Stimulated activated naive CD8-positive, alpha-beta T cell treated with anti-CD3 and anti-CD28 coated beads, Interleukin-15, Interleukin-2, amounts not matched to agents 100 ng/mL and 50 ng/mL, for 24 hours (primary cell): ENCODE measurements at regions not wholly inside any gene's neighbourhood (a gene's known extent, or its start where the extent isn't known, plus 50 kb on each side); places are given as distances from the start of the nearest gene placed in this dataset.

ENCODE experiments used
- H3K27ac Mint-ChIP-seq: one replicate; pipeline ENCODE4 v1.8.0; 2021; ENCODE audit warnings: mild to moderate bottlenecking, mixed read lengths
- H3K27me3 Mint-ChIP-seq: one replicate; pipeline ENCODE4 v1.8.0; 2021; ENCODE audit warnings: mixed read lengths
- H3K36me3 Mint-ChIP-seq: one replicate; pipeline ENCODE4 v1.8.0; 2021; ENCODE audit warnings: low read depth, mixed read lengths
- H3K4me1 Mint-ChIP-seq: one replicate; pipeline ENCODE4 v1.8.0; 2021; ENCODE audit warnings: low read depth, mixed read lengths
- H3K4me3 Mint-ChIP-seq: one replicate; pipeline ENCODE4 v1.8.0; 2021; ENCODE audit warnings: mild to moderate bottlenecking, mixed read lengths
- H3K9me3 Mint-ChIP-seq: one replicate; pipeline ENCODE4 v1.8.0; 2021; ENCODE audit warnings: mixed read lengths

DNA sequence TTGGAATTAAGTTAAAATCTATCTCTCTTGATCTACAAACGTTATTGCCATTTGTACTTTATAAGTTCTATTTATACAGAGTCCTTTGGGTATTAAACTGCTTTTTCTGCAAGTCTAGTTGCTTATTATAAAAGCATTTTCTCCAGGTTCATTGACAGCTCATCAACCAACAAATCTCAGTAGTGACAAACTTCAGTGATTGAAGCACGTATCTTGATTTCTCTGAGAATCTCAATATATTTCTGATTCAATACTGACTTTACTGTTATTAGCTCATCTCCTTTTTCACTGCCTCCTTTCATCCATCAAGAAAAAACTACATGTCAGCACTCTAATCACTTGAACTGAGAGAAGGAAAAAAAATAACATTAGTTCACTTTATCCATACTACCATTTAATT, 630.2 kb downstream of the ARAP2 start:
- no peaks in the 10 kb centered on the region for H3K4me1 Mint-ChIP-seq
- no peaks in the 10 kb centered on the region for H3K27me3 Mint-ChIP-seq
- no peak overlapping the region for H3K27ac Mint-ChIP-seq

DNA sequence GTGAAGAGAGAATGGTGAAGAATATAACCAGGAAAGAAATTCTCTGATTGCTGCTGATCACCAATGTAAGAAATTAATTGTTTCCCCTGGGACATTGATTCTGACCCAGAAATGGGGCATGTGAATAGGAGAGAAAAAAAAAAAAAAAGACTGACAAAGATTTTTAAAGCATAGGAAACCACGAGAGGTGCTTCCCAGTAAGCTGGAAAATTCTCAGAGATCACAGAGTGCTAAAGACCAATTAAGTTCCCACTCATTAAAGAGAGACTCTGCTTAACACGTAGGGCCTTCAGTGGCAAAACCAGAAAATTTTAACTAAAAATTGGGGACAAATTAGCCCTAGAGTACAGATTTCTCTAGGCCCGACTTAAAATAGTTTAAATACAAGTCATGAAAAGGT, 604.4 kb downstream of the ARAP2 start:
- no peaks in the 10 kb centered on the region for H3K9me3 Mint-ChIP-seq
- H3K27me3 Mint-ChIP-seq = no peaks in the 10 kb centered on the region
- H3K36me3 Mint-ChIP-seq = no peaks in the 10 kb centered on the region
- H3K4me1 Mint-ChIP-seq = no peaks in the 10 kb centered on the region
- H3K27ac Mint-ChIP-seq = no peak overlapping the region
- H3K4me3 Mint-ChIP-seq = no peak overlapping the region

More for the DNA sequence above, 630.2 kb downstream of the ARAP2 start:
- no peak overlapping the region for H3K4me3 Mint-ChIP-seq
- peaks cover 3% of the 10 kb centered on the region for H3K9me3 Mint-ChIP-seq
- H3K36me3 Mint-ChIP-seq = no peaks in the 10 kb centered on the region

DNA sequence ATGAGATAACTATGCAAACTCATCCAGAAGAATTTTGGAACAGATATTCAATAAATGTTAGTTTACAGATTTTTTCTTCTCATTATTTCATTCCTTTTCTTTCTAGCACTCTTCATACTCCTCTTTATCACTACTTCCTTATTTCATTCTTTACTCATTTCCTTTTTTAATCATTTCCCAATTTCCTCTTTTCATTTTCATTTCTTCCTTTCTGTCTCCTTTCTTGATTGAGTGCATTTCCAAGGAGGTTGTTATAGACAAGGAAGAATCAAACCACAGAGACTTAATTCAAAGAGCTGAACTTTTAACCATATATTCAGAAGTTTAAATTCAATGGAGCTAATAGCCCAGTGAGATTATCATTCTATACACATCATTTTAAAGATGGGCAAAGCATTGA, 600.7 kb downstream of the ARAP2 start:
- Mint-ChIP-seq H3K27me3 (no peaks in the 10 kb centered on the region), H3K27ac (no peak overlapping the region), H3K36me3 (no peaks in the 10 kb centered on the region), H3K4me3 (no peak overlapping the region), H3K9me3 (no peaks in the 10 kb centered on the region), H3K4me1 (no peaks in the 10 kb centered on the region)

DNA sequence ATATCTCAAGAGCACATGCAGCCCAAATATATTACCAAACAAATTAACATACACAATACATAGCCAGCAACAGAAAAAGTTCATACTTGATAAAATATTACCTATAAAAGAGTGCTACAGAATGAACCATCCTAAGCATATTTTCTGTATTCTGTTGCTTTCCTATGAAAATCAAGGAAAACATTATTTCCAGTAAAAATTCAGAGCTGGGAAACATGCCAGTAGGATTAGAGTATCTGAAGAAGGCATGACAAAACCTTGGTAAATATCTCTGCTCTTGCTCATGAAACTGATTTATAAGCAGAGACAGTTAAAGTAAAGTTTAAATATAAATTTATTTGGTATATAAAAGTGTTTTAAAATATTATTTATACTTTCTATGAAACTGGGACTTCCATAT, 599.7 kb downstream of the ARAP2 start:
- Mint-ChIP-seq H3K27ac (no peak overlapping the region), H3K9me3 (no peaks in the 10 kb centered on the region), H3K4me3 (no peak overlapping the region), H3K36me3 (no peaks in the 10 kb centered on the region), H3K27me3 (no peaks in the 10 kb centered on the region), H3K4me1 (no peaks in the 10 kb centered on the region)

DNA sequence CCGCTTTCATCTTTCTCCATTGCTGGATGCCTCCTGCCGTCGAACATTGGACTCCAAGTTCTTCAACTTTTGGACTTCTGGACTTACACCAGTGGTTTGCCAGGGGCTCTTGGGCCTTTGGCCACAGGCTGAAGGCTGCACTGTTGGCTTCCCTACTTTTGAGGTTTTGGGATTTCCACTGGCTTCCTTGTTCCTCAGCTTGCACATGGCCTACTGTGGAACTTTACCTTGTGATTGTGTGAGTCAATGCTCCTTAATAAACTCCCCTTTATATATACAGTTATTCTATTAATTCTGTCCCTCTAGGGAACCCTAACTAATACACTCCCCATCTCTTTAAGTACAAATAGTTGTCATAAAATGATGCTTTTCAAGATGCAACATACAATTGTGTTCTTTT, 595.3 kb downstream of the ARAP2 start:
- H3K9me3 Mint-ChIP-seq = no peaks in the 10 kb centered on the region

DNA sequence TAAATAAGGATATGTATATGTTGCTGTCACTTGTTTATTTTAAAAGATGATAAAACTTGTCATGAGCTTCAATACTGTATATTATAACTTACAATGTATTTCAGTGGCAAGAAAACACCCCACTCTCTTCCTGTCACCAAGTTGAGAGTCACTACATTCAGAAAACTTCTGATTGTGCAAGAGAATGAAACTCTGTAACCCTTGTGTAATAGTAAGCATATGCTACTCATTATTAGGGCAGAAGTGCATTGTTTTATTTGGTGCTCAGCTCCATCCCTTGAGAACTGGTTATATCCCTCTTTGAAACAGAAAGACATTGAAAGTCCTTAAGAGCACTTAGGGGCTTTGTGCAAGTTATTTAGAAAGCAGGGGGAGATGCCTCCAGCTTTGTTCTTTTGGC, 594.5 kb downstream of the ARAP2 start:
- no peaks in the 10 kb centered on the region for H3K36me3 Mint-ChIP-seq
- H3K9me3 Mint-ChIP-seq = no peaks in the 10 kb centered on the region
- H3K27ac Mint-ChIP-seq = no peak overlapping the region
- H3K4me3 Mint-ChIP-seq = no peak overlapping the region
- H3K4me1 Mint-ChIP-seq = no peaks in the 10 kb centered on the region
- no peaks in the 10 kb centered on the region for H3K27me3 Mint-ChIP-seq

More for the DNA sequence above, 595.3 kb downstream of the ARAP2 start:
- Mint-ChIP-seq H3K4me1 (no peaks in the 10 kb centered on the region), H3K27me3 (no peaks in the 10 kb centered on the region), H3K36me3 (no peaks in the 10 kb centered on the region), H3K27ac (no peak overlapping the region), H3K4me3 (no peak overlapping the region)

DNA sequence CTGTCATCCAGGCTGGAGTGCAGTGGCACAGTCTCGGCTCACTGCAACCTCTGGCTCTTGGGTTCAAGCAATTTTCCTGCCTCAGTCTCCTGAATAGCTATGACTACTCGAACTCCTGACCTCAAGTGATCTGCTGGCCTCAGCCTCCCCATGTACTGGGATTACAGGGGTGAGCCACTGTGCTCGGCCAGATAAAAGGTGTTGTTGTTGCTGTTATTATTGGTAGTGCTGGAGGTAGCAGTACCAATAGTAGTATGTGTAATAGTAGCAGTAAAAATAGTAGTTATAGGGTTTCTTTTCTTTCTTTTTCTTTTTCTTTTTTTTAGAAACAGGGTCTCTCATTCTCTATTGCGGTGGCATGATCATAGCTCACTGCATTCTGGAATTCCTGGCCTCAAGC, 592.1 kb downstream of the ARAP2 start:
- Mint-ChIP-seq H3K36me3 (no peaks in the 10 kb centered on the region), H3K9me3 (no peaks in the 10 kb centered on the region)

DNA sequence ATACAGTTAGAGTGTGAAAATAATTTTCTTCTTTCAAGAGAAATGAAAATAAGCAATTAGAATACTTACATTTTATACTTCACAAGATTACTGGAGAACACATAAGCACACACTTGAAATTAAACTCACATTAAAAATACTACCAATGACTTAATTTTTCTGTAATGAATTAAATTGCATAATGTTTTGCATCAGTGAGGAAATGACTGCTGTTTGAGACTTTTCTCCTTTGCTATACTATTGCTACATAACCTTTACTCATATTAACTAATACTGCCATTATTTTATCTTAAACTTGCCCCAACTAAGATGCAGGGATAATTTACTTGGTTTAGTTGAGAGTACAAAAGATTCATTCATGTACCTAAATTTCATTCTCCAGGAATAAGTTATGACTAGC, 590.9 kb downstream of the ARAP2 start:
- H3K27me3 Mint-ChIP-seq = no peaks in the 10 kb centered on the region
- no peaks in the 10 kb centered on the region for H3K4me1 Mint-ChIP-seq
- H3K27ac Mint-ChIP-seq = no peak overlapping the region
- H3K36me3 Mint-ChIP-seq = no peaks in the 10 kb centered on the region
- H3K9me3 Mint-ChIP-seq = no peaks in the 10 kb centered on the region
- H3K4me3 Mint-ChIP-seq = no peak overlapping the region

More for the DNA sequence above, 592.1 kb downstream of the ARAP2 start:
- Mint-ChIP-seq H3K27me3 (no peaks in the 10 kb centered on the region), H3K4me3 (no peak overlapping the region), H3K27ac (no peak overlapping the region), H3K4me1 (no peaks in the 10 kb centered on the region)

DNA sequence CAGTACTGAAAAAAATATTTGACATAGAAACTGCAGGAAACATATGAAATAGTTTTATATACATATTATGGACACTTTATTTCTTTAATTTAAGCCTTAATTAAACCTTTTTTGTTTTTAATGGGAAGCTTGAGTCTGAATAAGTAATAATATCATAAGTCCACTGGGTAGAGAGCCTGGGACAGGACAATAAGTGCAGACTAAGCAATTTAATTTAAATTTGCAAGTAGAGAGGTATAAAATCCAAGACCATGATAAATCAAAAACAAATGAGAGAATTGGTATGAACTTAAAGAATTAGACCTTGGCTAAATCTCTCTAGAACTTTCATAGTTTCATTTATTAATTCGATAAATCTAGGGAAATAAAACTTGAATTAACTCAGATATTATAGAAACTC, 571.2 kb downstream of the ARAP2 start:
- no peak overlapping the region for H3K4me3 Mint-ChIP-seq

DNA sequence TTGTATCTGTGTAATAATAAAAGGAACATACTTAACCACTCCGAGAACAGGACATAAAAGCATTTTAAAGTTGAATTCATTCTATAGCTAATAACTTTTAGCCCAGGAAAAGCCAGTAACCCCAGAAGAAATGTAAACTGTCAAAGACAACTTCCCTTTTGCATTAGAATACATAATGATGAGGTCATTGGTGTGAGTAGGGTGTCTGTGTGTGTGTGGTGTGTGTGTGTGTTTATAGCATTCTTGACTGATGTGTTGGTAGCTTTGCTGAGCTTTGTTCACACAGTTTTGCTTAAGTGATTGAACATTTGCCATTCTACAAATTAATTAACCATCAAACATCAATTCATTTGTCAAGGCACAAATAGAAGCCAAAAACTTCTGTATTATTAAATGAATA, 559.6 kb downstream of the ARAP2 start:
- no peak overlapping the region for H3K4me3 Mint-ChIP-seq
- H3K27me3 Mint-ChIP-seq = no peaks in the 10 kb centered on the region
- no peaks in the 10 kb centered on the region for H3K4me1 Mint-ChIP-seq
- no peak overlapping the region for H3K27ac Mint-ChIP-seq
- H3K36me3 Mint-ChIP-seq = no peaks in the 10 kb centered on the region
- H3K9me3 Mint-ChIP-seq = peaks cover 7% of the 10 kb centered on the region

More for the DNA sequence above, 571.2 kb downstream of the ARAP2 start:
- Mint-ChIP-seq H3K36me3 (no peaks in the 10 kb centered on the region), H3K27me3 (no peaks in the 10 kb centered on the region), H3K9me3 (no peaks in the 10 kb centered on the region), H3K27ac (no peak overlapping the region), H3K4me1 (no peaks in the 10 kb centered on the region)

DNA sequence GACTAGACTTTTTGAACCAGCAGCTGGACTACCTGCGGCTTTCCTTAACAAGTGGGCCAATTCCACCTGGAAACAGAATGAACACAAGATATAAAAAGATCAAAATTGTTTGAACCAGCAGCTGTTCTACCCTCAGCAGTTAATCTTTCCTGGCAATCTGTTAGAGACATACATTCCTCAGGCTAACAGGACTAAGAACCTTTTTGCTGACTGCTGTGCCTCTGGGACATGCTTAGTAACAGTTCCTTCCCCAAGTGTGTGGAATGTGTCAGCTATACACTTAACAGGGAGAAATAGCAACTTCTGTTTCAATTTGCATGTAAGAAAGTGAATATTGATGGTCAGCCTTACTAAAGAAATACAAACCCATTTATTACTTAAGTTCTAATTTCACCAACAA, 554.4 kb downstream of the ARAP2 start:
- no peaks in the 10 kb centered on the region for H3K27me3 Mint-ChIP-seq
- H3K27ac Mint-ChIP-seq = no peak overlapping the region

DNA sequence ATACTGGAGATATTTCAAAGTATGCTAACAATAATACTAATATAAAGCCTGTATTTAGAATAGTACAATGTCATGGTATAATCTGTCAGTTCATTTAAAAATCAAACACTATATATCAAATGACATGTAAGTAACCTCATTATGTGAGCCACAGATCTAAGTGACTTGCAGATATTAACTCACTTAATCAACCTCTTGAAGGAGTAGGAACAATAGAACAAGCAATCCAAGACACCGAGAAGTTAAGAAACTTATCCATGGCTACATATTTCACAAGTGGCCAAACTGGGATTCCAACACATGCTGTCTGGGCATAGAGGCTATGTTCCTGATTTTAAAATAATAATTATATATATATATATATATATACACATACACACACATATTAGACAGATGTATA, 554.0 kb downstream of the ARAP2 start:
- peaks cover 3% of the 10 kb centered on the region for H3K9me3 Mint-ChIP-seq
- H3K4me3 Mint-ChIP-seq = no peak overlapping the region
- no peaks in the 10 kb centered on the region for H3K36me3 Mint-ChIP-seq
- H3K27me3 Mint-ChIP-seq = no peaks in the 10 kb centered on the region
- no peaks in the 10 kb centered on the region for H3K4me1 Mint-ChIP-seq
- no peak overlapping the region for H3K27ac Mint-ChIP-seq

More for the DNA sequence above, 554.4 kb downstream of the ARAP2 start:
- Mint-ChIP-seq H3K9me3 (peaks cover 3% of the 10 kb centered on the region), H3K4me1 (no peaks in the 10 kb centered on the region), H3K36me3 (no peaks in the 10 kb centered on the region), H3K4me3 (no peak overlapping the region)

DNA sequence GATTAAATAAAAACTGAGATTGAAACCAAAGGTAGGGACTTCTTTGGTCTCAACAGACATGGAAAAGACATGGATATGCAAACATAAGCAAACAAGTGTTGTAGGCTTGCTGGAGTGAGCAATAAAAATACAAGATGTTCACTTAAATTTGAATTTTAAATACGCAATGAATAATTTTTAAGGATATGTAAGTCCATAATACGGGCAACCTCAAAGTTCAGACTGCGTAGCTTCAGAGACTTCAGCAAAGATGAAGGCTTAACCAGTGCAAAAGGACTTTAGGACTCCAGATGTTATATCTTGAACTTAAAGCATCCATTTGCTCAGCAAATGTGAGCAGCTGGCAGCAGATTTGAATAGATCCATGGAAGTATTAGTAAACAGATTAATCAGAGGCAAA, 549.3 kb downstream of the ARAP2 start:
- H3K9me3 Mint-ChIP-seq = peaks cover 3% of the 10 kb centered on the region
- no peaks in the 10 kb centered on the region for H3K27me3 Mint-ChIP-seq
- no peaks in the 10 kb centered on the region for H3K4me1 Mint-ChIP-seq
- no peak overlapping the region for H3K4me3 Mint-ChIP-seq
- H3K27ac Mint-ChIP-seq = no peak overlapping the region
- H3K36me3 Mint-ChIP-seq = no peaks in the 10 kb centered on the region

DNA sequence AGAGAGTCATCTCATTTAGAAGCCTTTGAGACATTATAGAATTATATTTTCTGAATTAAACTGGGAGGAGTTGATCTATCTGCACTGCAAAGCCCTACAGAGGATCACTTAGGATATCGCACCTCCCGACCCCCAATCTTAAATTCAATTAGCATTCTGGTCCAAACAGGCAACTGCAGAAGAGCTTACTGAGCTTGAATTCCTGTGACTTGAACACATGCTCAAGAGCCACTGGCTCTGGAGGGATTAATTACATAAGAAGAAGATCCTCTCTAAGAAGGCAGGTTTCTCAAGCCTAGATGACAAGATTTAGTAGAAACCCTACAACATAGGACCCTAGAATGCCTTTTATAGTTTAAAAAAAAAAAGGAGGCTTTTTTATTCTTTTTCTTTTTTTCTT, 548.9 kb downstream of the ARAP2 start:
- no peaks in the 10 kb centered on the region for H3K36me3 Mint-ChIP-seq
- H3K9me3 Mint-ChIP-seq = peaks cover 3% of the 10 kb centered on the region
- no peaks in the 10 kb centered on the region for H3K27me3 Mint-ChIP-seq
- H3K27ac Mint-ChIP-seq = no peak overlapping the region
- no peak overlapping the region for H3K4me3 Mint-ChIP-seq
- no peaks in the 10 kb centered on the region for H3K4me1 Mint-ChIP-seq

DNA sequence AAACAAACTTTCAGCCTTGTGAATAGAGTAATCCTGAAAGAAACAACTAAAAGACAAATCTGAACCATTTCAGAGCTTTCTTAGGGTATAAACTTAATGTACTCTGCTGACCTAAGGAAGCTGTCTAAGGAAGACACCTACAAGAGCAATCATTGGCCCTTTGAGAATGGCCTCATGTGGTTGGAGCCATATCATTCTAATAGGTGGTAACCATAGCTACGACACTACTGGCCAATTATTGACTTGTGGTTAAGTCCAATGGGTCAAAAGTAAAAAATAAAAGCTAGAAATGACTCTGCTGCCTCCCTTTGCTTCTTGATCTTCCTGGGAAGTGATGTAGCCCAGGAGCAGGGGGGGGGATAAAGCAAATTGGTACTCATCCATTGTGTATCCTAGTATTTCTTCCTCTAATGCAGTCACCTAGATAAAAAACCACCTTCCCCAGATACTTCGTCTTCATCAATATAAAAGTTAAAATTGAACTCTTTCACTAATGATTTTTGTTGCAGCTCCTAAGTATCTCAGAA, 547.0 kb downstream of the ARAP2 start:
- Mint-ChIP-seq H3K4me3 (no peak overlapping the region), H3K36me3 (no peaks in the 10 kb centered on the region), H3K9me3 (peaks cover 3% of the 10 kb centered on the region), H3K27me3 (no peaks in the 10 kb centered on the region), H3K27ac (no peak overlapping the region), H3K4me1 (no peaks in the 10 kb centered on the region)

DNA sequence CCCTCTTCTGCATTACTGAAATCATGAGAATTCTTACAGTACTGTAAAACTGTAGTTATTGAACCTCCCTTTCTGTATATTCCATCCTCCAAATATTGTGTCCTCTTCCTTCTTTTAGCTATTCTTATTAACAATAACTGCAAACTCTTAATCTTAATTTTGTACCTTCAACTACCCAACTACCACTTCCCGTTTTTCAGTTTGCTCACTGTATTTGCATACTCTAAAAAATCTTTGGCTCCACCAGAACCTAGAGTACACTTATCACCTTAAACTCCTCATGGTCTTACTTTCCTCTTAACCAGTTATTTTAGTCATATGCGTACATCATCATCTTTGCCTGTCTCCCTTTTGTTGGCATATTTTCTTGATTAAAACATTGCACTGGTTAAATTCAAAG, 543.7 kb downstream of the ARAP2 start:
- Mint-ChIP-seq H3K27ac (no peak overlapping the region), H3K4me3 (no peak overlapping the region), H3K9me3 (no peaks in the 10 kb centered on the region), H3K27me3 (no peaks in the 10 kb centered on the region), H3K4me1 (no peaks in the 10 kb centered on the region), H3K36me3 (no peaks in the 10 kb centered on the region)
